AG04449 (cell line): ENCODE measurements at regions not wholly inside any gene's neighbourhood (a gene's known extent, or its start where the extent isn't known, plus 50 kb on each side); places are given as distances from the start of the nearest gene placed in this dataset.
"Not testable (repeated sequence)": the region's sequence is repeated elsewhere in the genome, so short reads cannot be mapped to it uniquely, and the experiment has no call there.

ENCODE experiments used
- CTCF ChIA-PET: fragments of 350-600 bp; formaldehyde crosslinking; extraction: SDS; loops from one replicate; lab custom pipeline; 2021; ENCODE audit warnings: antibody characterized with exemption; lab: Yijun Ruan, JAX
- POLR2A ChIA-PET: fragments of 400-600, 350-600 bp; formaldehyde crosslinking; extraction: SDS; loops from one replicate; lab custom pipeline; 2020; ENCODE audit warnings: antibody characterized with exemption, inconsistent platforms; lab: Yijun Ruan, JAX
- DNase-seq: peaks from one replicate; pipeline ENCODE4 v3.0.0-alpha.2; 2010; ENCODE audit warnings: low read depth, low spot score
- H3K4me3 ChIP-seq: 2 replicates; pipeline ENCODE4 v1.5.1; 2011; ENCODE audit warnings: low read depth, mild to moderate bottlenecking, control low read depth, low read length
- TF ChIP-seq, protein P1 (sequence below): IDR thresholded peaks from one replicate; pipeline ENCODE4 v1.5.1; 2011; ENCODE audit warnings: mild to moderate bottlenecking, moderate library complexity, low read length, control low read depth, inconsistent platforms; ENCODE audit not compliant: insufficient read depth; ENCODE audit errors: missing control alignments

- ChIA-PET POLR2A (no interaction called here), CTCF (no interaction called here)
- H3K4me3 ChIP-seq: no peak overlapping the region
- DNase-seq: no peak
- TF ChIP-seq, protein P1, sequence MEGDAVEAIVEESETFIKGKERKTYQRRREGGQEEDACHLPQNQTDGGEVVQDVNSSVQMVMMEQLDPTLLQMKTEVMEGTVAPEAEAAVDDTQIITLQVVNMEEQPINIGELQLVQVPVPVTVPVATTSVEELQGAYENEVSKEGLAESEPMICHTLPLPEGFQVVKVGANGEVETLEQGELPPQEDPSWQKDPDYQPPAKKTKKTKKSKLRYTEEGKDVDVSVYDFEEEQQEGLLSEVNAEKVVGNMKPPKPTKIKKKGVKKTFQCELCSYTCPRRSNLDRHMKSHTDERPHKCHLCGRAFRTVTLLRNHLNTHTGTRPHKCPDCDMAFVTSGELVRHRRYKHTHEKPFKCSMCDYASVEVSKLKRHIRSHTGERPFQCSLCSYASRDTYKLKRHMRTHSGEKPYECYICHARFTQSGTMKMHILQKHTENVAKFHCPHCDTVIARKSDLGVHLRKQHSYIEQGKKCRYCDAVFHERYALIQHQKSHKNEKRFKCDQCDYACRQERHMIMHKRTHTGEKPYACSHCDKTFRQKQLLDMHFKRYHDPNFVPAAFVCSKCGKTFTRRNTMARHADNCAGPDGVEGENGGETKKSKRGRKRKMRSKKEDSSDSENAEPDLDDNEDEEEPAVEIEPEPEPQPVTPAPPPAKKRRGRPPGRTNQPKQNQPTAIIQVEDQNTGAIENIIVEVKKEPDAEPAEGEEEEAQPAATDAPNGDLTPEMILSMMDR: no peak
Observed at GRCh38 chr6:14475306-14475705, 357.7 kb downstream of the CD83 start.

DNA sequence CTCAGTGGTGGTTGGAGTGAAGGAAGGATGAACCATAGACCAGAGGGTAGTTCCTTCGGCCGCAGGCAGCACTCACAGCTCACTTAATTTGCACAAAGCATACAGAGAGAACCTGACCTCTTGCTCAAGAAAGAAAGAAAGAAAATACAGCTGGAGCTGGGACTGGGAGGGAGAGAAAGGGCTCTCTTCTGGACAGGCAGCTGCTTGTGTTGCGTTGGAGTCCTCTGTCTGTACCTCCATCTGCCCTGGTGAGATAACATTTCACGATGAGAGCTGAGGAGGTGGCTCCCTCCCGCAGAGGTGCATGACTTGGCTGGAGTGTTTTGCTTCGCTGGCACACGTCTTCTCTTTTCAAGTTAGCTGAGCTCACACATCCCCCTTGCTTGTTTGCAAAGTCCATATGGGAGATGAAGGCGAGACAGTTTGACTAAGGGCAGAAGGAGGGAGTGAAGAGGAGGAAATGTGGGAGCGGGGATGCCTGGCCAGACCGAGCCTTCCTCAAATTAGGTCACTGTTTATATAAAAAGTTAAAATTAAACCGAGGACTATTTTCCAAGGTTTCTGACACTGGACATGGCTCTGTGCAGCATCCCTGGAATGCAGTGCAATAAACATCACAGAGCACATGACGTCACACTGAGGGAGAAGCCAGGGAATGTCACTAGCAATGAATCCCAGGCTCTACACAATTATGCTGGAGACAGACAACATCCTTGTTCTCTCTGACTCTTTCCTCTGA, 359.4 kb downstream of the CD83 start:
- DNase-seq: peak; percentile 80
- TF ChIP-seq, protein P1: no peak
- peak overlapping the region; percentile 40 for H3K4me3 ChIP-seq
- ChIA-PET POLR2A (no interaction called here), CTCF (interaction anchor here (0.5 kb wide), 1 partner anchor 60 kb away, joined by 3 read pairs; no protein-coding TSS in a partner anchor)

GRCh38 chr6:14477559-14477958, 360.0 kb downstream of the CD83 start:
- no peak overlapping the region for H3K4me3 ChIP-seq
- DNase-seq: no peak
- TF ChIP-seq, protein P1: no peak
- POLR2A ChIA-PET: interaction anchor here (0.5 kb wide), 1 partner anchor 15 kb away, joined by 3 read pairs; no protein-coding TSS in a partner anchor
- CTCF ChIA-PET: interaction anchor here (0.5 kb wide), 1 partner anchor 59 kb away, joined by 3 read pairs; no protein-coding TSS in a partner anchor

GRCh38 chr6:14478381-14479225, 361.0 kb downstream of the CD83 start:
- no peak overlapping the region for H3K4me3 ChIP-seq
- no peak for DNase-seq
- TF ChIP-seq, protein P1: no peak
- POLR2A ChIA-PET: no interaction called here
- CTCF ChIA-PET: no interaction called here

GRCh38 chr6:14481946-14482345, 364.4 kb downstream of the CD83 start:
- DNase-seq, POLR2A ChIA-PET, CTCF ChIA-PET, H3K4me3 ChIP-seq: not testable (repeated sequence)

DNA sequence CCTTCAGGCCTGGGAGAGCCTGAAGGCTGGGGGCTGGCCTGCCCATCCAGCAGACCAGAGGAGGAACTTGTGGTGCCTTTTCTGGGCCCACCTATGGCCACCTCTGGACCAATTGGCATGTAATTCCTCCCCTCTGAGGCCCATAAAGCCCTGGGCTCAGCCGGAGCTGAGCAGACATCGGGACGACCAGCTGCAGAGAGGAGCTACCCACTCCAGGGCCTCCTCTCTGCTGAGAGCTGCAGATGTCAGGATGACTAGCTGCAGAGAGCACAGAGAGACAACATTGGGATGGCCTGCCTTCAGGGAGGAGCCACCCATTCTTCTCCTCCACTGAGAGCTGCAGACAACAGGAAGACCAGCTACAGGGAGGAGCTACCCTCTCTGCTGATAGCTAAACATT, 370.1 kb downstream of the CD83 start:
- TF ChIP-seq, protein P1: no peak
- POLR2A ChIA-PET: no interaction called here
- CTCF ChIA-PET: no interaction called here
- no peak for DNase-seq
- no peak overlapping the region for H3K4me3 ChIP-seq
